GM19463 (cell line): ENCODE measurements at regions not wholly inside any gene's neighbourhood (a gene's known extent, or its start where the extent isn't known, plus 50 kb on each side); places are given as distances from the start of the nearest gene placed in this dataset.

ENCODE experiments used
- ATAC-seq: cut with Tn5 transposase; IDR thresholded peaks from one replicate; pipeline ENCODE4 v1.9.1; 2021; ENCODE audit warnings: mild to moderate bottlenecking, moderate library complexity; ENCODE audit not compliant: unreplicated experiment

DNA sequence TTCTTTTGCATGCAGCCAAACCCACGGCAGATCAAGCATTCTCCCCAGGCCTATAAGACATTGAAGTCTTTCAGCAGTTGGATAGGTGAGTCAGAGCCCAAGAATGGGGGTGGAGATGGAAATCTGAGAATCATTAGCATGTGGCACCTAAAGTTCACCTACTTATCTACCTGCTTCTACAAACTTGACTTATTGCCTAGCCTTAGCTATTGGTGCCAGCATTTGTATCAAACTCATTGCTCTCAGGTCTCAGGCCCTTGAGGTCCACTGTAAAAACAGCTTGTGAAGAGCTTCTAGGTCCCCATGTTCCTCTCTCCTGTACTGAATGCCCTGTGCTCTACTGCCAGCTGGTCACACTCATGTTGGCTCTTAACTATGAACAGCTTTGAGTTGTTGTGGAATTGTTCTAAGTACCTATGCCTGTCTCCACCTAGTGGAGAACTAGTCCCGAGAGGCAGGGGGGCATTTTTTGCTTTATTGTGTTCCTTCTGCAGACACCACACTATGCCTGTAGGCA, 278.4 kb upstream of the SPRED2 start:
- no peak for ATAC-seq

DNA sequence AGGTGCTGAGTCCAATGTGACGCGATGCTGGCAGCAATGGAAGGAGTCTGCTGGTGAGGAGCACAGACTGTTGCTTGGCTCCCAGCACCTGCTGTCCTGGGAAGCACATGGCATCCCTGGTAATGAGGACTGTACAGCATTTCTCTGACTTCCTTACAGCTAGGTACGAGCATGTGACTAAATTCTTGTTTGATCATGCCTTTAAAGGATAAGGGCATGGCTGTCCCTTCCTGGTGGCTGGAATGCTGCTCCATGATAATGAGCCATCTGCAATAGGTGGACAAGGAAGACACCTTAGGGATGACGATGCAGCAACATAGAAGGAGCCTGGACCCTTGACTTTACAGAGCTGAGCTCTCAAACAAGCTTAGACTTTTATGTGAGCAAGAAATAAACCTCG, 278.0 kb upstream of the SPRED2 start:
- ATAC-seq, result no peak

DNA sequence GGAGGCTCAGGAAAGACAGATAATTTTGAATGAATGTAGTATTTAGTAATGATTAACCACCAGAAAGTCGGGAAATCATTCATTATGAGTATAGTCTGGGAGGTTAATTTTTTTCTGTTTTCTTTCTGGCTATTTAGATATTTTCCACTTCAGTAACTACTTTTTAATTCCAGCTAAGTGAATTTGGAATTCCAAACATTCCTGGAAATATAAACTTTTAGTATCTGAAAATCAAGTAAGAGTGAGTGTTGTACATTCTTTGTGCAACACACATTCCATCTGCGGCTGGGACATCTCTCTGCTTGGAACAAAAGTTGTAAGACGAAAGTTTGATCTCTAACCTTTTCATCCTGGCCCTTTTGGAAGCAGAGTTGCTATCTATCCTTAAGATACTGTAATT, 275.7 kb upstream of the SPRED2 start:
- ATAC-seq, result no peak

DNA sequence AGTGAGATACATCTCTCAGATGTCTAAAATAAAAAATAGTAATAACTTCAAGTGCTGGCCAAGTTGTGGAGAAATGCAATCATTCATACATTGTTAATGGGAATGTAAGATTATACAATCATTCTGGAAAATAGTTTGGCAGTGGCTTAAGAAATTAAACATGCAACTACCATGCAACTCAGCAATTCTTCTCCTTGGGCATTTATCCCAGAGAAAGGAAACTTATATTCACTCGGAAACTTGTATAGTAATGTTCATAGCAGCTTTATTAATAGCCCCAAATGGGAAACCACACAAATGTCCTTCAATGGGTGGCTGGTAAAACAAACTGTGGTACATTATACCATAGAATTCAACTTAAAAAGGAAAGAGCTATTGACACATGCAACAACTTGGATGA, 274.0 kb upstream of the SPRED2 start:
- ATAC-seq, result no peak

DNA sequence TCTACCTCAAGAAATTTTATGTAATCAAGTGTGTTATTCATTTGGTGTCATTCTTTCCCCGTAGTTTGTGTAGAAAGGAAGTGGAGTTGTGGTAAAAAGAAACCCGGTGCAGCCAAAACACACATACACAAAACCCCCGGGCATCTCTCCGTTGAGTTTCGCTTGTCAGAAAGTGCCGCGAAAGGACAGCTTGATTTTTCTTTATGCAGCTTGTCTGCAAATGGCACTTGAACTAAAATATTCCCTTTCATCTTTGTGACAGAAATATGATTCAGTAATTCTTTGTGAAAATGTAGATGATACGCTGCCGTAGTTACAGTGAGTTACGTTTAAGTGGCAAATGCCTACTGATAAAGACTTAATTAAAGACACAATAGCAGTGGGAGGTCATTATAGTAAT, 268.8 kb upstream of the SPRED2 start:
- ATAC-seq, result no peak

DNA sequence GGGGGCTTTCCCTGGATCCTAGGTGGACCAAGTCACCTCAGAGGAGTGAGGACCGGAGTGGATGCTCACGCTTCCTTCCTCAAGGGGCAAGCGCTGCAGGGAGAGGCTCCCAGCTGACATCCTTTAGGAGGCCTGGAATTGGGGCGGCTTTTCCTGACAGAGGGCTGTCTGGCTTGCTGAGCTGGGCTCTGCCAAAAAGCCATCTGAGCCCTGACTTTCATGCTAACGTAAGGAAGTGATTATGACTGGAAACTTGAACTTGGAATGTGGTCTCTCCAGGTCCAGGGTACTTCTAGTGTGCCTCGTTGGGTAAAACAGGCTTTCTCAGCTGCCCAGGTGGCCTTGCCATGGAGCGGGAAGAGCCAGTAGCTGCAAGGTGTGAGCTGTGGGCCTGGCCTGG, 268.3 kb upstream of the SPRED2 start:
- ATAC-seq, result no peak

DNA sequence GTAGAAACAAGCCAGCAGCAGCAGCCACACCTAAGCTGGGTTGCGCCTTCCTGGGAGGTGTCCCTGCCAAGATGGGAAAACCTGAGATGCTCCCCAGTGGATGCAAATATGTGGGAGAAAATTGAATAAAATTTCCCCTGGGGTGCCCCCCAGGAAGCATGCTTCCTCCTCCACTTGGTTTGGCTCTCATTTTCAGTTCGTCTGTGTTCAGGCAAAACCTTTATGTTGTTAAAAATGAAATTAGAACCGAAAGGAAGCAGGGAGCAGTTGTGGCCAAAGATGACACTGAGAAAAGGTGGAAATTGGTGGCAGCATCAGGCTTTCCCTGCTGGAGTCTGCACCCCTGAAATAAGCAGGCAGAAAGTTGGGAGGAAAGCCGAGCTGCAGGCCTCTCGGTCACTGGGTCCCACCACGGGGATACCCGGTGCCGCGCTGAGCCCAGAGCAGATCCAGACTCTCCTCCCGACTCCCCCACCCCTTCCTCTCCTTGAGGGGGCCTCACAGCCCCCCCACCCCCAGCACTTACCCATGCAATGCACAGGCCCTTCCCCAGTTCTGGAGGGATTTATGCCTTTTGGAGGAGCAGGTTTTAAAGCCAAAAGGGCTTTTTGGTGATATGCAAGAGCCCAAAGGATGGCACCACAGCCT, 267.7 kb upstream of the SPRED2 start:
- ATAC-seq, result no peak

DNA sequence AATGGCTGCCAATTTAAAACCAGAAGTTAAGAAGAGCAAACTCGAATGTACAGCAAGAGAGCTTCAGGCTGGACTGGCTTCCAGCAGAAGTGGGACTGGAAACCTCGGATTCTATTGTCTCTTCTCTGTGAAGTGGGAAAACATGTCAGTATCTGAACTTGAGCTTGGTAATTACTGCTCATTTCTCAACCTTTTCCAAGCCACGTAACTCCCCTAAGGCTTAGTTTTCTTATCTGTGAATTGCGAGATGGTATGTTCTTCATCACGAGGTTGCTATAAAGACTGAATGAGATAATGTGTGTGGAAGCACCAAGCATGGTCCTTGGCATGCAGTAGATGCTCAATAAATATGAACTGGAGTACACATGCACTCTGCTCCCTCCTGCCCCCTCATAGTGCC, 259.4 kb upstream of the SPRED2 start:
- ATAC-seq, result no peak

DNA sequence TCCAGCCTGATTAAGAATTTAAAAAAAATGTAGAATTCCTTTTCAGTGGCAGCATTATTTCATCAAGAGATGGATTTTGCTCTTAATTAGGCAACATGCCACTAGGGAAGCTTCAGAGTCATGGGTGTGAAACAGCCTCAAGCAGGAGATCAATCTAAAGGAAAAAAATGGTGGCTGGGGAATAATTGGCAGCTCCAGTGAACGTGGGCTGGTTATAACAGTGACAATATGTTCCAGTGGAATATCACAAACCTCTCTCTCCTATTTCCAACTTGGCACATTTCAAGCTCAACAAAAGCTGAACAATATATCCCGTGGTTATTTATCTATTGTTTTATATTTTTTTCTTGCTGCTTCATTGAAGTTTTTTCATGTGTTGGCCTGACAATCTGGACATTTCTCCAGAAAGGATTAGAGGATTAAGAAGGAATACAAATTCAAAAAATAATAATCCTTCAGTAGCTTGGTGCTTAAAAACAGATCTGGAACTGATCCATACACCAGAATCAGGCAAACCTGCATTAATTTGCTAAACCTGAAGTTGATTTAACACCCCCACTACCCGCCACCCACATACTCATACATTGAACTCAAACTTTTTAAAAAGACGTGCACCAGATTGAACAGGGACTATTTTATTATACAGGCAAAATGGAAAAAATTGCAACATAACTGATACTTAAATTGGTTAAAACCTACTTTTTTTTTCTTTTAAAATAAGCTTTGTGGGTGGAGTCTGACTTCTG, 255.9 kb upstream of the SPRED2 start:
- ATAC-seq, result no peak

DNA sequence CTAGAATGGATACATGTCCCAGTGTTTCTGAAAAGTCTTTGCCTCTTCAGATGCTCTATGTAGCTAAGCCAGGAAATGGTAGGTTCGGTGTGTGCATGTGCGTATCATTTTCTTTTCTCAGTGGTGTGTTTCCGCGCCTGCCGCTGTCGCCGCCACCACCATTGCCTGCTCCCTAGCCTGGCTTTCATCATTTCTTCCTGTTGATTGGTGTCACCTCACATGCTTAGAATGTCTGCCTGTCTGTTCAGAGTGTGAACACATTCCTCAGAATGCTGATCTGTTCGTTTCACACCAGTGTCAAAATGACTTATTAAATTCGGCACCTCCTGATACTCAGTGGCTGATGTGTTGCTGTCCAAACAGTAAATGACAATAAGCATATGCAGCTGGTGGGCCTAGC, 255.2 kb upstream of the SPRED2 start:
- ATAC-seq, result no peak

DNA sequence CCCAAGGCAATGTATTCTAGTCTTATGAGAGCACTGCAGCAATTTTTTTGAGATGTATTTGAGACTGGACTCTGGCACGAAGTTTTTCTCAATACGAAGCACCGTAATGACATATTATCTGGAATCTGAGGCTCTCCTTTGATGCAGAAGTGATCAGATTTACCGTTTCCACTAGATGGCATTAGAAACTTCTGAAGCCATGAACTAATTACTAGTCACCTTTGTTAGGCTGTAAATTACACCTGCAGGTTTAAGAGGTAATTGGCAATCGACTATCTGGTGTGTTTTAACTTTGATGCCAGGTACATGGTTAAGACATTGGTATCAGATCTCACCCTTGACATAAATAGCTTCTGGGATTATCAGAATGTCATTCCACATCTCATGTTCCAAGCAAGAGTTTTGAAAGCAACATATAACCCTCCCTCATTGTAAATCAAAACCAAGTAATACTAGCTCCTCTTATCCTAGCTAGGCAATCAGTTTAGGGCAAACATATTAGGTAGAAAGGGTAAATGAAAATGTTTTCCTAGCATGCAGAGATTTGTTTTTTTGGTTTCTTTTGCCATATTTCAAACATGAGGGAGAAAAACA, 254.6 kb upstream of the SPRED2 start:
- ATAC-seq, result no peak

DNA sequence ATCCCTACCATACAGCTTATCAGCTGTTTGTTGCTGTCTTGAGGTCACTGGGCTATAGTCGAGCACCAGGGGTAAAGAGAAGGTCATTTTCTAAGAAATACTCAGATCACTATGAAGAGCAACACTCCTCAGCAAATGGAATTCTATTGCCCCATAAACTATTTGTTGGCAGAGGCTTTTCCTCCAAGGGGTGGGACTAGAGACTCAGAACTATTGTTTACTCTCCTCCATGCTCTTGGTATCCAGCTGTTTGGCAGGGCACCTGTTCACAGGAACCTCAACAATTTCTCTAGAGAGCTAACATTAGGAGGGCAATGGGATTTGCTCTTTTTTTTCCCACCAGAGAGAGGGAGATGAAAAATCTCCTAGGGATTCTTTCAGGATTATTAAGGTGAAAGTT, 249.1 kb upstream of the SPRED2 start:
- ATAC-seq, result no peak

DNA sequence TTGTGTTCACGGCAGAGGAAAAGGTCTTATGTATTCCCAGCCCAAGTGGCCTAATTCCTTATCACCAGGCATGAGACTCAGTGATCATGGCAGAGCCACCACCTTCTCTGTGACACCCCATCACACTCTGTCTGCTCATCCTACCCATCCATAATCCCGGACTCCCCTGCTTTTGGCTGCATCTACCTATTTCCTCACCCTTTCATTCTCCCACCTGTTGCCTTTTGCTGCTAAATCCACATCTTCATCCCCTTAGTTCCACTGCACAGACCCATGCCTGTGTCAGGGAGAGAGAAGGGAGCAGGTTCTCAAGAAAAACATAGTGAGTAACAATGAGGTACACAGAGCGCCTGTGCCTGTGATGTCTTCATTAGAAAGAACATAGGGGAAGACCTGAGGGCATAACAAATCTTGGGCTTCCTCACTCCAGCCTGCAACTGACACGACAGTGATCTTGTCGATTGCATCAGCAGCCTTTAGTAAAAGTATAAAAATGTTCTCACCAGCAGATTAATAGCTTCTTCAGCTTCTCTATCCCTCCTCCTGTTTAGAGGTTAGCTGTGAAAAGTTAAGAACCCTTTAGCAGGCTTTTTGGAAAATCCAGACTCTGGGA, 246.5 kb upstream of the SPRED2 start:
- ATAC-seq, result no peak

DNA sequence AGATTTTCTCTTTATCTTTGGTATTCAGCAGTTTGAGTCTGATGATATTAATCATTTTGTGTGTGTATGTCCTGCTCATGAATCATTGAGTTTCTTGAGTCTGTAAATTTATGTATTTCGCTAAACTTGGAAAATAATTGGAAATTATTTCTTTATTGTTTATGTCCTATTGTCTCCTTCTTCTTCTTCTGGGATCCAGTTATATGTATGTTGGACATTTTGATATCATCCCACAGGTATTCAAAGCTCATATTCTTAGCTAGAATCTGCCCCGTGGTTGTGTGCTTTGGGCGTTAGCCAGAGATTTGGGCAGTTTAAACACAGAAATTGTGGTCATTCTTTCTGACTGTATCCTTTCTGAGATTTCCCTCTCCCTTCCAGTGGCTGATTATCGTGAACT, 243.0 kb upstream of the SPRED2 start:
- ATAC-seq, result no peak

DNA sequence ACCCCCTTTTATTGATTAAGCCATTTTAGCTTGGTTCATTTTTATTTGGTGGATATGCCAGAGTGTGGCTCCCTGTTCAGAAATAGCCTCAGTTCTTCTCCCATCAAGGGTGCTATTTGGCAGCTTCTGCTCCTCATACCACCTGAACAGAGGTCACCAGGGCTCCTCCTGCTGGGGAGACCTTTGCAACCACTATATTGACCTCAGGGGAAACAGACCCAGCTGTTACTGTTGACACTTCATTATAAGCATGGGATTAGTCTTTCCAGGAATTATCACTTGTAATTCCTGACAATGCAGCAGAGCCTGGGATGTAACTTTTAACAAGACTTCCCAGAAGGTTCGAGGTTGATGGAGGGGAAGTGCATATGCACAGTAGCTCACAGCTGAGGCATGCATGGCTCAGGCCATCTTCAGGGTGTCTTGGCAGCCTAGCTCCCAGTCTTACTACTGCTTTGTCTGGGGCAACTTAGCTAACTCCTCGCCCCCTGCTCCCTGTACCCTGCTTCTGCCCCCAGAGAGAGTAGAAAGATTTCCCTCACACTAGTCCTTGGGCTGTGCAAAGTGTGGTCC, 239.4 kb upstream of the SPRED2 start:
- no peak for ATAC-seq

DNA sequence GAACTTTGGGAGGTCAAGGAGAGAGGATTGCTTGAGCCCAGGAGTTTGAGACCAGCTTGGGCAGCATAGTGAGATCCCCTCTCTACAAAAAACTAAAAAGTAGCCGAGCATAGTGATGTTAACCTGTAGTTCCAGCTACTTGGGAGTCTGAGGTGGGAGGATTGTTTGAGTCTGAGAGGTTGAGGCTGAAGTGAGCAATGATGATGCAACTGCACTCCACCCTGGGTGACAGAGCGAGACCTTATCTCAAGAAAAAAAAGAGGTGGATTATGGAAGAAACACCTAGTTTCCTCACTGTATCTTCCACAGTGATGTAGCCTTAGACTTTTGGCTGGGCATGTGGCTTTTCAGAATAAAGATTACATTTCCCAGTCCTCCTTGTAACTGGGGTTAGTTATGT, 237.2 kb upstream of the SPRED2 start:
- ATAC-seq, result no peak

DNA sequence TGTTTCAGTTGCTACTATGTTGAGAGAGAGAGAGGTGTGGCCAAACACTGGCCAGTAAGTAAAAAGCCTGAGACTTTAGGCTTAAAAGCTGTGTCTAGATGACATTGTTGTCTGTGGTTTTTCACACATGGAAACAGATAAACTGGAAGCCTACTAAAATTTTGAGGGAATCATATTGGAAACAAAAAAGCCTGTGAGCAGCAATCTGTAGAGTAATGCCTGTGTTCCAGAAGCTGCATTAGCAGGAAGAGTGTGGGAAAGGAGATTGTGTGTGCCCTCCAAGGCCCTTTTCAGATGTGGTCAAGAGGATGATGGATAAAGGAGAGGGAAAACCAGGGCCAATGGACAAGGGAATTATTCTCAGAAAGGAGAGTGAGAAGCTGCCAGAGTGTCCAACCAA, 236.3 kb upstream of the SPRED2 start:
- ATAC-seq, result no peak

DNA sequence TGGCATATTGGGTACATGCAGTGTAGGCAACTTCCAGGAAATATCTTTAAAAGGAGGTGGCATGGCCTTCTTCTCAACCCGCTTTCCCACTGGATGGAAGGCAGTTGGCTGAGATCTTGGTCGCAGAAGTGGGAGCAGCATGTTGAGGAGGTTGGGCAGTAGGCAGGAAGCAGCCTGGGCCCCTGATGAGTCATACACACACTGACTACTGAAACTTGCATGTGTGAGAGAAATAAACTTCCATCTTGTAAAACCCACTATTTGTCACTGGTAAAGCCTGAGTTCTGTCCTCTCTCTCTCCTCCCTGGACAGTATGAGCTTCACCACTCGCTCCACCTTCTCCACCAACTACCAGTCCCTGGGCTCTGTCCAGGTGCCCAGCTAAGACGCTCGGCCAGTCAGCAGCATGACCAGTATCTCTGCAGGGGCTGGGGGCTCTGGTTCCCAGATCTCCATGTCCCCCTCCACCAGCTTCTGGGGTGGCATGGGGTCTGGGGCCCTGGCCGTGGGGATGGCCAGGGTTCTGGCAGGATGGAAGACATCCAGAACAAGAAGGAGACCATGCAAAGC, 233.8 kb upstream of the SPRED2 start:
- ATAC-seq, result peak; percentile 97

DNA sequence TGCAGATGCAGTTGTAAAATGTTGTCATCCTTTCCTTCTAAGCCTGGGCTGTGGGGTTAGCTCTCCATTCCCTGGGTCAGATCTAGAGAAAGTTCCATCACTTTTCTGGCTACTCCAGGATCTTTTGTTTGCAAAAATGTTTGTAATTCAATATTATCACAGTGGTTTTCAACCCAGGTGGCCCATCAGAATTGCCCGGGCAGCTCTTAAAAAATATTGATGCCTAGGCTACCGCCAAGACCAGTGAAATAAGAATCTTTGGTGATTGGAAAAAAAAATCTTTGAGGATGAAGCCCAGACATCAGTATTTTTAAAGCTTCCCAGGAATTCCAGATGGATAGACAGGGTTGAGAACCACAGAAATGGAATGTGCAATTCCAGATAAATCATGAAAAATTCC, 232.5 kb upstream of the SPRED2 start:
- no peak for ATAC-seq

DNA sequence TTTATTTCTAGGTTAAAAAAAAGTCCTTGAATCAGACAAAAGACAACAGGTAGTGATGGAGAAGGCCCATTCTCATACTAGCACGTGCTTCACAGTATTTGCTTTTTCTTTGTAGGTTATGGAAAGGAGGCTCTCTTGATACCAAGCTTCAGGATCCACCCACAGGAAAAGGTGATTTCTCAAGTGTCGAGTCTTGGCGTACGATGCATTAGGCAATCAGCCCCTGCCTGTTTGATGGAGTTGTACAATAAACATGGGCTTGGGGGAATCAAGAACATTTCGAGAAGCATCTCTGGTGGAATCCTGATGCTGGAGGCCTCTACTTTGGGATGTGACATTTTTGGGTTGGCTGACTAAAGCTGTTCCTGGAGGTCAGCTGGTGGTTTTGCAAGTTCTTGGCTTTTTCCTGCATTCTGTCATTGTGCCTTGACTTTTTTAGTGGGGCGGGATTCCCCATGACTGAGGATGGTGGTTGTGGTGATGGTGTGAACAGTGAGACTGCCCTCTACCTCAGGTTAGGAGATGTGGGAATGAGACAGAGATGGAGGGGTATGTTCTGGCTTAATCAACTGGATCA, 231.5 kb upstream of the SPRED2 start:
- no peak for ATAC-seq
